Activated CD8-positive, alpha-beta T cell treated with anti-CD3 and anti-CD28 coated beads for 36 hours (primary cell): ENCODE measurements at regions not wholly inside any gene's neighbourhood (a gene's known extent, or its start where the extent isn't known, plus 50 kb on each side); places are given as distances from the start of the nearest gene placed in this dataset.

Source experiments
- ATAC-seq: fragments of 200-7000 bp; cut with Tn5 transposase; one replicate; pipeline ENCODE4 v1.10.0; 2021; ENCODE audit warnings: mild to moderate bottlenecking, moderate library complexity
- CTCF ChIA-PET: fragments of 350-600 bp; sonication (Branson Sonifier 250); formaldehyde crosslinking; loops from one replicate; lab custom pipeline; 2021; ENCODE audit warnings: antibody characterized with exemption; lab: Charles Lee
- POLR2A ChIA-PET: fragments of 350-600 bp; sonication (Branson Sonifier 250); formaldehyde crosslinking; loops from one replicate; lab custom pipeline; 2021; ENCODE audit warnings: antibody characterized with exemption; lab: Charles Lee
- DNase-seq: peaks from one replicate; pipeline ENCODE4 v3.0.0-alpha.2; 2020
- H3K27ac Mint-ChIP-seq: one replicate; pipeline ENCODE4 v1.8.0; 2021; ENCODE audit warnings: mild to moderate bottlenecking, mixed read lengths
- H3K27me3 Mint-ChIP-seq: one replicate; pipeline ENCODE4 v1.8.0; 2021; ENCODE audit warnings: mixed read lengths
- H3K36me3 Mint-ChIP-seq: one replicate; pipeline ENCODE4 v1.8.0; 2021; ENCODE audit warnings: low read depth, mixed read lengths
- H3K4me1 Mint-ChIP-seq: one replicate; pipeline ENCODE4 v1.8.0; 2021; ENCODE audit warnings: low read depth, mixed read lengths
- H3K4me3 Mint-ChIP-seq: one replicate; pipeline ENCODE4 v1.8.0; 2021; ENCODE audit warnings: mild to moderate bottlenecking, moderate library complexity, mixed read lengths
- H3K9me3 Mint-ChIP-seq: one replicate; pipeline ENCODE4 v1.8.0; 2021; ENCODE audit warnings: mixed read lengths
- intact Hi-C: fragments of 100-400 bp; cut with micrococcal nuclease; formaldehyde crosslinking; loops from one replicate; pipeline ENCODE4 v1.10.0; 2022
- TF ChIP-seq, protein P1 (sequence below): fragments of 200-600 bp; IDR thresholded peaks from one replicate; pipeline ENCODE4 v1.8.0; 2022; ENCODE audit warnings: antibody characterized with exemption, mild to moderate bottlenecking

DNA sequence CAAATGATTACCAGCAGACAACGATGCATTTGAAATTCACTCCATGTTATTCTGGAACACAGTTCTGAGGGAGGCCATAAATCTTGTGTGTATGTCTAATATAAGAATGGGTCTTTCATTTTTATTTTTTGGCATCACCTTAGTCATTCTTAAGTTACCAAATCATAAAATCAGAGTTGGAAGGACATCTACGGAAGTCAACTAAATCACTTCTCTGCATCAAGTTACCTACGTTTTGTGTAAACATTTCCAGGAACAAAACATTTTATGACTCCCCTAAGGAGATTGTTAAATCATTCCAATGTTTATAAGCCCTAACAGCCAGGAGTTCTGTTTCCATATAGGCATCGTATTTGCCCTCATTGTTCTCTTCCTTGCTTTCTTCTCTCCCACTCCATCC lies 378.2 kb downstream of the FAM170A start:
- Mint-ChIP-seq H3K27ac (no peak overlapping the region), H3K4me3 (no peak overlapping the region), H3K36me3 (no peaks in the 10 kb centered on the region), H3K27me3 (no peaks in the 10 kb centered on the region), H3K4me1 (no peaks in the 10 kb centered on the region), H3K9me3 (no peaks in the 10 kb centered on the region)
- POLR2A ChIA-PET = no interaction called here
- CTCF ChIA-PET = no interaction called here
- TF ChIP-seq, protein P1, sequence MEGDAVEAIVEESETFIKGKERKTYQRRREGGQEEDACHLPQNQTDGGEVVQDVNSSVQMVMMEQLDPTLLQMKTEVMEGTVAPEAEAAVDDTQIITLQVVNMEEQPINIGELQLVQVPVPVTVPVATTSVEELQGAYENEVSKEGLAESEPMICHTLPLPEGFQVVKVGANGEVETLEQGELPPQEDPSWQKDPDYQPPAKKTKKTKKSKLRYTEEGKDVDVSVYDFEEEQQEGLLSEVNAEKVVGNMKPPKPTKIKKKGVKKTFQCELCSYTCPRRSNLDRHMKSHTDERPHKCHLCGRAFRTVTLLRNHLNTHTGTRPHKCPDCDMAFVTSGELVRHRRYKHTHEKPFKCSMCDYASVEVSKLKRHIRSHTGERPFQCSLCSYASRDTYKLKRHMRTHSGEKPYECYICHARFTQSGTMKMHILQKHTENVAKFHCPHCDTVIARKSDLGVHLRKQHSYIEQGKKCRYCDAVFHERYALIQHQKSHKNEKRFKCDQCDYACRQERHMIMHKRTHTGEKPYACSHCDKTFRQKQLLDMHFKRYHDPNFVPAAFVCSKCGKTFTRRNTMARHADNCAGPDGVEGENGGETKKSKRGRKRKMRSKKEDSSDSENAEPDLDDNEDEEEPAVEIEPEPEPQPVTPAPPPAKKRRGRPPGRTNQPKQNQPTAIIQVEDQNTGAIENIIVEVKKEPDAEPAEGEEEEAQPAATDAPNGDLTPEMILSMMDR = no peak
- ATAC-seq = no peak
- intact Hi-C loops = no loop called here
- DNase-seq = no peak

DNA sequence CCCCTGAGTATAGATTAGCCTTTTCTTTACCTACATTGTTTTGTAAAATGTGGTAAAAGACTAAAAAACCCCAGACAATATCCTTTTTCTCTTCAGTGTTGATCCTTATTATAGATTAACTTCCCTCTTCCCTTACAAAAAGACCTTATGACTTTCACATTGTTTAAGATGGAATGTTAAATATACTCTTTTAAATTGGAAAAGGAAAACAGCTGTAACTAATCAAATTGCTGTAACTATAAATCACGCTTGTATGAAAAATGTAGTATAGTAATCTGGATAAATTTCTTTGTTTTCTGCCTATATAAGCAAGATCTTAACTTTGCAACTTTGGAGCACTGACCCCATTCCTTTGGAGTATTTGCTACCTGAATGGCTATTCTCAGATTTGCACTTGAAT lies 383.1 kb downstream of the FAM170A start:
- TF ChIP-seq, protein P1 = no peak
- ChIA-PET CTCF (no interaction called here), POLR2A (no interaction called here)
- Mint-ChIP-seq H3K9me3 (no peaks in the 10 kb centered on the region), H3K4me3 (no peak overlapping the region), H3K27ac (no peak overlapping the region), H3K4me1 (peaks cover 3% of the 10 kb centered on the region), H3K27me3 (no peaks in the 10 kb centered on the region), H3K36me3 (no peaks in the 10 kb centered on the region)
- DNase-seq (no peak), ATAC-seq (no peak)
- intact Hi-C loops = no loop called here

DNA sequence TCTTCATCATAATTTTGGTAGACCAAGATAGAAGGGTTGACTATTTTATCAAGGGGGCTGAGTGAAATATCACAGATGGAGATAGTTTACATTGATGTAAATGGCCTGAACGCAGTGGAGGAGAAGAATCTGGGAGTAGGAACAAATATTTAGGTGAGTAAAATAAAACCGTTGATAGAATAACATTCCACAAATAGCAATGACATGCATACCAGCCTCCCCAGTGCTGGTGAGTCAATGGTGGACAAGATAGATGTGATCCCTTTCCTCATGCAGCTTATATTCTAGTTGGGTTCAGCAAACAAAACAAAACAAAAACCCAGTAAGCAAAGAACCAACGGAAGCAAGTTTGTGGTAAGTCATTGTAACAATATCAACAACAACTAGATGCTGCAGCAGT lies 385.2 kb downstream of the FAM170A start:
- Mint-ChIP-seq H3K4me1 (peaks cover 3% of the 10 kb centered on the region), H3K36me3 (no peaks in the 10 kb centered on the region), H3K27me3 (no peaks in the 10 kb centered on the region), H3K27ac (no peak overlapping the region), H3K4me3 (no peak overlapping the region), H3K9me3 (no peaks in the 10 kb centered on the region)
- TF ChIP-seq, protein P1 = no peak
- intact Hi-C loops = no loop called here
- CTCF ChIA-PET = no interaction called here
- ATAC-seq (no peak), DNase-seq (no peak)
- POLR2A ChIA-PET = no interaction called here

DNA sequence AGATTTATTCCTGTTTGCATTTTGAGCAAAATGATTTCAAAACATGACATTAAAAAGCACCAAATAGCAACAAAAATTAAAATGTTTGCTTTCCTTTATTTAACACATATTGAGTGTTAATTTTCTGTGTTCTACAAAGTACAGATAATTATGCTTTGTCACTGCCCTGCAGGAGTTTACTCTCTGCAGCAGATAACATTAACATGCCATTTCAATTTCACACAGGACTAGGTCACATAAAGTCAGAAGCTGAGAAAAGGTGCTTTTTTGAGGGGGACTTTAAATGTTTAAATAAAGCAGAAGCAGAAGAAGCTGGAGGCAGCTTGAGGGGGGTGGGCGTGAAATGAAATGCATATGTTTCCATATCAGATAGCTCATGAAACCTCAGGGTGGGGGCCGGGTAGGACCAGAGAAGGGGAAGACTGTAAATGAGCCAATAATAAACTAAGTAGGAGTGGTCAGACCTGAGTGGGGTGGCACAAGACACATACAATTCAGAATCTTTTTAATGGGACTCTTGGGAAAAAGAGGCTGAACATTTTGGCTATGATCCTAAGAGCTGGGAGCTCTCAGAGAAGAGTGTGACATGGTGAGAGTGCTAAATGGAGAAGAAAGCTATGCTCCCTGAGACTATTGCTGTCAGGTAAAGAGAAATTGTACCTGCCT lies 387.5 kb downstream of the FAM170A start:
- ATAC-seq = no peak
- TF ChIP-seq, protein P1 = no peak
- ChIA-PET POLR2A (no interaction called here), CTCF (no interaction called here)
- peaks cover 3% of the 10 kb centered on the region for H3K4me1 Mint-ChIP-seq
- H3K9me3 Mint-ChIP-seq = no peaks in the 10 kb centered on the region
- H3K36me3 Mint-ChIP-seq = no peaks in the 10 kb centered on the region
- DNase-seq = no peak
- intact Hi-C loops = no loop called here
- H3K27ac Mint-ChIP-seq = no peak overlapping the region
- H3K4me3 Mint-ChIP-seq = no peak overlapping the region
- no peaks in the 10 kb centered on the region for H3K27me3 Mint-ChIP-seq

DNA sequence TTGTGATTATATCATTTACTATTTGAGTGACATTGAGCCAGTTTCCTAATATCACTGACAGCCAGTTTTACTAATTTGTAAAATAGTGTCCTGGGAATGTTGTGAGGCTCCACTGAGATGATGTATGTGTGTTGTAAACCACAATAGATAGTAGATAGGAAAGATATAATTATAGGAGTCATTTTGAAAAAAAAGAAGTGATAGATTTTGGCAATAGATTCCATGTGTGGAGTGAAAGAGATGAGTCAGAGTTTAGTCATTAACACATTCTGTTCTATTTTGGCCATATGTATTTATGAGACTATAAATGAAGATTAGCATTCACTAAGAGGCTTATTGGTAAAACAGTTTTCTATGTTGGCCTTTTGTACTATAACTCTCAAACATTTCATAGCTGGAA lies 388.2 kb downstream of the FAM170A start:
- H3K4me3 Mint-ChIP-seq = no peak overlapping the region
- POLR2A ChIA-PET = interaction anchor here (0.5 kb wide), 1 partner anchor 210 kb away, joined by 3 read pairs; no protein-coding TSS in a partner anchor
- no peak overlapping the region for H3K27ac Mint-ChIP-seq
- intact Hi-C loops = no loop called here
- ATAC-seq = no peak
- no peaks in the 10 kb centered on the region for H3K27me3 Mint-ChIP-seq
- no peaks in the 10 kb centered on the region for H3K9me3 Mint-ChIP-seq
- no peaks in the 10 kb centered on the region for H3K36me3 Mint-ChIP-seq
- CTCF ChIA-PET = no interaction called here
- DNase-seq = no peak
- TF ChIP-seq, protein P1 = no peak
- peaks cover 3% of the 10 kb centered on the region for H3K4me1 Mint-ChIP-seq
